ENCODE measurements at regions not wholly inside any gene's neighbourhood (a gene's known extent, or its start where the extent isn't known, plus 50 kb on each side); places are given as distances from the start of the nearest gene placed in this dataset.
A peak's percentile ranks its signal among the peaks of the same experiment; 100 is the strongest.
"Not testable (repeated sequence)": the region's sequence is repeated elsewhere in the genome, so short reads cannot be mapped to it uniquely, and the experiment has no call there.

GRCh38 chr15:31221936-31222515, 104.6 kb upstream of the KLF13 start:
- Histone ChIP-seq H3K27me3 (peaks cover 0 to 3% (median 0%) of the 10 kb centered on the region in 4 donors), H3K9me3 (no peaks in the 10 kb centered on the region), H3K4me1 (peaks cover 19 to 23% (median 22%) of the 10 kb centered on the region in 4 donors), H3K36me3 (no peaks in the 10 kb centered on the region), H3K4me3 (no peak overlapping the region), H3K27ac (replicated peaks in 1 of 4) (no peak overlapping the region)
- WGBS, result 77% methylated on average over 10 of the region's 11 CpGs
- intact Hi-C loops (cut with DNase I), result no loop called here
- no peak for TF ChIP-seq POLR2AphosphoS5 (IDR thresholded peaks at IDR 0.05)
- TF ChIP-seq CTCF (IDR thresholded peaks at IDR 0.05), result no peak
- no peak for TF ChIP-seq EP300 (IDR thresholded peaks at IDR 0.05)
- TF ChIP-seq POLR2A (IDR thresholded peaks at IDR 0.05; ENCODE audit: low read depth), result no peak
- DNase-seq (ENCODE audit: extremely low spot score), result no peak

- DNase-seq (ENCODE audit: extremely low spot score), result no peak
- 76% methylated on average over 10 of the region's 10 CpGs for WGBS
- Histone ChIP-seq H3K9me3 (no peaks in the 10 kb centered on the region), H3K36me3 (no peaks in the 10 kb centered on the region), H3K4me3 (no peak overlapping the region), H3K4me1 (peaks cover 19 to 22% (median 21%) of the 10 kb centered on the region in 4 donors), H3K27ac (replicated peaks in 1 of 4) (no peak overlapping the region), H3K27me3 (peaks cover 0 to 7% (median 0%) of the 10 kb centered on the region in 4 donors)
- intact Hi-C loops (cut with DNase I), result no loop called here
- no peak for TF ChIP-seq POLR2A (IDR thresholded peaks at IDR 0.05; ENCODE audit: low read depth)
- TF ChIP-seq POLR2AphosphoS5 (IDR thresholded peaks at IDR 0.05), result no peak
- TF ChIP-seq EP300 (IDR thresholded peaks at IDR 0.05), result no peak
- TF ChIP-seq CTCF (IDR thresholded peaks at IDR 0.05), result no peak
Observed at GRCh38 chr15:31222773-31223341, 103.8 kb upstream of the KLF13 start.

GRCh38 chr15:31223478-31224350, 102.9 kb upstream of the KLF13 start:
- DNase-seq (ENCODE audit: extremely low spot score), result no peak
- peaks cover 19 to 22% (median 21%) of the 10 kb centered on the region in 4 donors for H3K4me1 ChIP-seq
- WGBS, result 62% methylated on average over 31 of the region's 42 CpGs
- H3K27ac ChIP-seq (replicated peaks in 1 of 4), result peak overlapping the region in 3 of 4 donors; percentile 28 to 47 (median 32)
- H3K27me3 ChIP-seq, result peaks cover 0 to 13% (median 0%) of the 10 kb centered on the region in 4 donors
- intact Hi-C loops (cut with DNase I), result no loop called here
- peak overlapping the region; percentile 17 to 37 (median 28) for H3K4me3 ChIP-seq
- TF ChIP-seq POLR2AphosphoS5 (IDR thresholded peaks at IDR 0.05) (no peak), CTCF (IDR thresholded peaks at IDR 0.05) (no peak), POLR2A (IDR thresholded peaks at IDR 0.05; ENCODE audit: low read depth) (no peak), EP300 (IDR thresholded peaks at IDR 0.05) (no peak)
- H3K36me3 ChIP-seq, result no peaks in the 10 kb centered on the region
- no peaks in the 10 kb centered on the region for H3K9me3 ChIP-seq

- H3K4me1 ChIP-seq, result peaks cover 19 to 22% (median 21%) of the 10 kb centered on the region in 4 donors
- H3K4me3 ChIP-seq; H3K27ac ChIP-seq (replicated peaks in 1 of 4); H3K9me3 ChIP-seq; DNase-seq (ENCODE audit: extremely low spot score); intact Hi-C loops (cut with DNase I); H3K36me3 ChIP-seq: not testable (repeated sequence)
- H3K27me3 ChIP-seq, result peaks cover 0 to 20% (median 0%) of the 10 kb centered on the region in 4 donors
- 75% methylated on average over 4 of the region's 4 CpGs for WGBS
Observed at GRCh38 chr15:31224661-31225060, 102.0 kb upstream of the KLF13 start.

GRCh38 chr15:31225356-31225955, 101.2 kb upstream of the KLF13 start:
- Histone ChIP-seq H3K4me1 (peaks cover 19 to 22% (median 21%) of the 10 kb centered on the region in 4 donors), H3K36me3 (no peaks in the 10 kb centered on the region), H3K27ac (replicated peaks in 1 of 4) (no peak overlapping the region), H3K9me3 (no peaks in the 10 kb centered on the region), H3K27me3 (peaks cover 0 to 20% (median 0%) of the 10 kb centered on the region in 4 donors), H3K4me3 (no peak overlapping the region)
- intact Hi-C loops (cut with DNase I), result no loop called here
- no peak for DNase-seq (ENCODE audit: extremely low spot score)
- TF ChIP-seq POLR2A (IDR thresholded peaks at IDR 0.05; ENCODE audit: low read depth), result no peak
- TF ChIP-seq EP300 (IDR thresholded peaks at IDR 0.05), result no peak
- TF ChIP-seq CTCF (IDR thresholded peaks at IDR 0.05), result no peak
- TF ChIP-seq POLR2AphosphoS5 (IDR thresholded peaks at IDR 0.05), result no peak
- WGBS, result 87% methylated on average over 11 of the region's 18 CpGs
